ENCODE measurements at regions not wholly inside any gene's neighbourhood (a gene's known extent, or its start where the extent isn't known, plus 50 kb on each side); places are given as distances from the start of the nearest gene placed in this dataset.

GRCh38 chr4:36772154-36772516, 472.4 kb upstream of the NWD2 start:
- intact Hi-C loops (cut with DNase I; ENCODE audit: low total_unique reads) = no loop called here
- no peaks in the 10 kb centered on the region for H3K9me3 ChIP-seq
- H3K36me3 ChIP-seq = no peaks in the 10 kb centered on the region
- no peaks in the 10 kb centered on the region for H3K4me1 ChIP-seq
- TF ChIP-seq POLR2AphosphoS5 (IDR thresholded peaks at IDR 0.05) = no peak
- TF ChIP-seq POLR2A (IDR thresholded peaks at IDR 0.05) = no peak
- TF ChIP-seq CTCF (IDR thresholded peaks at IDR 0.05) = no peak
- no peak for TF ChIP-seq EP300 (IDR thresholded peaks at IDR 0.05)
- no peak overlapping the region for H3K4me3 ChIP-seq
- no peak overlapping the region for H3K27ac ChIP-seq
- H3K27me3 ChIP-seq = no peaks in the 10 kb centered on the region
- DNase-seq = no peak

DNA sequence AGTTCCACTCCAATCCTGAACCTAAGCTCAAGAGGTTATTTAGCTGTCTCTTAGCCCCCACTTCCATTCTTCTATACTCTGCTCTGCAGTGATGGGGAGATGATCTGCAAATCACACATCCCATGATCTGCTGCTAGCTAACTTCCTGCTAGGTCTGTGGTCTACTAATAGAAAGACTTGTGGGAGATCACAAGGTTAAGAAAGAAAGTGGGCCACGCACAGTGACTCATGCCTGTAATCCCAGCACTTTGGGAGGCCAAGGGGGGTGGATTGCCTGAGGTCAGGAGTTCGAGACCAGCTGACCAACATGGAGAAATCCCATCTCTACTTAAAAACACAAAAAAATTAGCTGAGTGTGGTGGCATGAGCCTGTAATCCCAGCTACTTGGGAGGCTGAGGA, 471.1 kb upstream of the NWD2 start:
- no peaks in the 10 kb centered on the region for H3K27me3 ChIP-seq
- 32 to 64% (median 50%) methylated on average over 2 of the region's 2 CpGs for WGBS, 5 donors
- TF ChIP-seq POLR2AphosphoS5 (IDR thresholded peaks at IDR 0.05) (no peak), EP300 (IDR thresholded peaks at IDR 0.05) (no peak), POLR2A (IDR thresholded peaks at IDR 0.05) (no peak), CTCF (IDR thresholded peaks at IDR 0.05) (no peak)
- no peaks in the 10 kb centered on the region for H3K4me1 ChIP-seq
- intact Hi-C loops (cut with DNase I; ENCODE audit: low total_unique reads) = no loop called here
- DNase-seq = no peak
- H3K9me3 ChIP-seq = no peaks in the 10 kb centered on the region
- no peak overlapping the region for H3K4me3 ChIP-seq
- no peak overlapping the region for H3K27ac ChIP-seq
- no peaks in the 10 kb centered on the region for H3K36me3 ChIP-seq

GRCh38 chr4:36775544-36775943, 469.0 kb upstream of the NWD2 start:
- Histone ChIP-seq H3K4me1 (no peaks in the 10 kb centered on the region), H3K9me3 (no peaks in the 10 kb centered on the region), H3K27ac (no peak overlapping the region), H3K4me3 (no peak overlapping the region), H3K36me3 (no peaks in the 10 kb centered on the region), H3K27me3 (no peaks in the 10 kb centered on the region)
- TF ChIP-seq CTCF (IDR thresholded peaks at IDR 0.05) (no peak), EP300 (IDR thresholded peaks at IDR 0.05) (no peak), POLR2A (IDR thresholded peaks at IDR 0.05) (no peak), POLR2AphosphoS5 (IDR thresholded peaks at IDR 0.05) (no peak)
- intact Hi-C loops (cut with DNase I; ENCODE audit: low total_unique reads) = no loop called here
- DNase-seq = no peak

DNA sequence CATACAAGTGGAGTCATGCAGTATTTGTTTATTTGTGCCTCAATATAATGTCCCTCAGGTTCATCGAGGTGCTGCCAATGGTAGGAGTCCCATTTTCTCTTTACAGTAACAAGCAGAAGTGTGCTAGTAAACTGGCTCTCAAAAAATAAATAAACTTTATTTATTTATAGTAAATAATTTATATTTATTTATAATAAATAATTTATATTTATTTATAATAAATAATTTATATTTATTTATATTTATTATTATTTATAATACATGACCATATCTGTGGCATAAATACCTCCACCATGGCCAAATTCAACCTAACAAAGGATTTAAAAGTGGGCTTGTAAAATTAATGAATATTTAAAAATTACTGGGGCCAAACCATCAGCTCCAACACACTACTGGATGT, 464.9 kb upstream of the NWD2 start:
- H3K36me3 ChIP-seq = no peaks in the 10 kb centered on the region
- no peaks in the 10 kb centered on the region for H3K27me3 ChIP-seq
- no peaks in the 10 kb centered on the region for H3K4me1 ChIP-seq
- H3K4me3 ChIP-seq = no peak overlapping the region
- no peak for DNase-seq
- no peak overlapping the region for H3K27ac ChIP-seq
- intact Hi-C loops (cut with DNase I; ENCODE audit: low total_unique reads) = no loop called here
- no peaks in the 10 kb centered on the region for H3K9me3 ChIP-seq
- TF ChIP-seq CTCF (IDR thresholded peaks at IDR 0.05) = no peak
- TF ChIP-seq POLR2A (IDR thresholded peaks at IDR 0.05) = no peak
- no peak for TF ChIP-seq POLR2AphosphoS5 (IDR thresholded peaks at IDR 0.05)
- no peak for TF ChIP-seq EP300 (IDR thresholded peaks at IDR 0.05)
- 87 to 93% (median 91%) methylated on average over 1 of the region's 1 CpG for WGBS, 5 donors

GRCh38 chr4:36785973-36786372, 458.6 kb upstream of the NWD2 start:
- Histone ChIP-seq H3K4me1 (no peaks in the 10 kb centered on the region), H3K27ac (no peak overlapping the region), H3K9me3 (no peaks in the 10 kb centered on the region), H3K36me3 (no peaks in the 10 kb centered on the region), H3K27me3 (no peaks in the 10 kb centered on the region), H3K4me3 (no peak overlapping the region)
- no peak for TF ChIP-seq POLR2A (IDR thresholded peaks at IDR 0.05)
- TF ChIP-seq POLR2AphosphoS5 (IDR thresholded peaks at IDR 0.05) = no peak
- TF ChIP-seq CTCF (IDR thresholded peaks at IDR 0.05) = no peak
- TF ChIP-seq EP300 (IDR thresholded peaks at IDR 0.05) = no peak
- intact Hi-C loops (cut with DNase I; ENCODE audit: low total_unique reads) = no loop called here
- DNase-seq = no peak
- WGBS, 5 donors = 51 to 63% (median 54%) methylated on average over 3 of the region's 3 CpGs

All from stomach (tissue), 8 donors.